IPS-20b (cell line): ENCODE measurements at regions not wholly inside any gene's neighbourhood (a gene's known extent, or its start where the extent isn't known, plus 50 kb on each side); places are given as distances from the start of the nearest gene placed in this dataset.

Source experiments
- H3K27ac ChIP-seq: one replicate; pipeline ENCODE4 v1.5.1; 2013; ENCODE audit warnings: low read length
- H3K27me3 ChIP-seq: 2 replicates; pipeline ENCODE4 v1.6.1; 2013; ENCODE audit warnings: mild to moderate bottlenecking, low read length, inconsistent platforms; ENCODE audit not compliant: insufficient read depth
- H3K36me3 ChIP-seq: 2 replicates; pipeline ENCODE4 v1.6.1; 2013; ENCODE audit warnings: low read depth, mild to moderate bottlenecking, inconsistent platforms, low read length, moderate library complexity; ENCODE audit not compliant: insufficient read depth
- H3K4me1 ChIP-seq: 2 replicates; pipeline ENCODE4 v1.6.1; 2013; ENCODE audit warnings: mild to moderate bottlenecking, control low read depth, inconsistent platforms, low read length, moderate library complexity; ENCODE audit not compliant: insufficient read depth
- H3K4me3 ChIP-seq: 2 replicates; pipeline ENCODE4 v1.5.1; 2013; ENCODE audit warnings: mild to moderate bottlenecking, low read length, inconsistent platforms
- H3K9ac ChIP-seq: 2 replicates; pipeline ENCODE4 v1.6.1; 2013; ENCODE audit warnings: low read depth, mild to moderate bottlenecking, inconsistent platforms, low read length, moderate library complexity
- H3K9me3 ChIP-seq: 2 replicates; pipeline ENCODE4 v1.6.1; 2013; ENCODE audit warnings: mild to moderate bottlenecking, low read depth, low read length, inconsistent platforms; ENCODE audit not compliant: insufficient read depth

DNA sequence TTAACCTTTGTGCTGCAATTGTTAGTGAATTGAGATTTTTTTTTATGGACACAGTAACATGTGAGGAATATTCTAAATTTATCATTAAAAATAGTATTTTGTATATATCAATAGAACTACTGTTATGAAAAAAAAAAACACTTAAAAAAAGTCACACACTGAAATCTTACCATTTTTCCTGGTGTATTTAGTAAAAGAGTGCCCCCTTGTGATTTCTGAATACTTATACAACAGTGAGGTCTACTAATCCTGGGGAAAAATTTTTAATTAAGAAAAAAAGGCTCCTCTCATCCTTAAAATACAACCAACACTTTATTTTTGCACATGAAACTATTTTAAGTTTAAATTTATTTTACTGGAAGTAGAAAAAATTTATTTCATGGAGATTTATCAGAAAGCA, 56.4 kb upstream of the SPOCK3 start:
- no peak overlapping the region for H3K4me3 ChIP-seq
- no peaks in the 10 kb centered on the region for H3K27me3 ChIP-seq
- H3K9me3 ChIP-seq, result no peaks in the 10 kb centered on the region
- no peak overlapping the region for H3K27ac ChIP-seq
- H3K9ac ChIP-seq, result no peak overlapping the region
- no peaks in the 10 kb centered on the region for H3K36me3 ChIP-seq
- H3K4me1 ChIP-seq, result peaks cover 10% of the 10 kb centered on the region; the same call in 1 of the 2 replicates

DNA sequence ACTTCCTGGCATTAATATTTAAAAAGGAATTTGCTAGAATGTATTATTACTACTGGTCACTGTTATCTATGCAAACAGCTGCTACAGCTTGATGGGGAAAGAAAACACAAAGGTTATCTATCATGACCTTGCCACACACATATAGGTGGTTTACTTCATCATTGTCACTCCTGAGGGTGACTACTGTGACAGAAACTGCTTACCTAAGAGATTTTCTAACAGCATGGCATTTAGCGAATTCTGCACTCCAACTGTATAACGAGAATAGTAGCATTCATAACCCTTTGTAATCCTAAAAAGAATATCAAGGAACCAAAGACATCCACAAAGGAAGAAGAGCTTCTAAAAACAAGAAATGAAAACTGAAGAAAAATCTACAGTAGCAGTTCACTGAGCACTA, 74.6 kb upstream of the SPOCK3 start:
- Histone ChIP-seq H3K9ac (no peak overlapping the region), H3K27me3 (no peaks in the 10 kb centered on the region), H3K27ac (no peak overlapping the region), H3K9me3 (no peaks in the 10 kb centered on the region), H3K4me3 (no peak overlapping the region), H3K4me1 (no peaks in the 10 kb centered on the region), H3K36me3 (no peaks in the 10 kb centered on the region)

DNA sequence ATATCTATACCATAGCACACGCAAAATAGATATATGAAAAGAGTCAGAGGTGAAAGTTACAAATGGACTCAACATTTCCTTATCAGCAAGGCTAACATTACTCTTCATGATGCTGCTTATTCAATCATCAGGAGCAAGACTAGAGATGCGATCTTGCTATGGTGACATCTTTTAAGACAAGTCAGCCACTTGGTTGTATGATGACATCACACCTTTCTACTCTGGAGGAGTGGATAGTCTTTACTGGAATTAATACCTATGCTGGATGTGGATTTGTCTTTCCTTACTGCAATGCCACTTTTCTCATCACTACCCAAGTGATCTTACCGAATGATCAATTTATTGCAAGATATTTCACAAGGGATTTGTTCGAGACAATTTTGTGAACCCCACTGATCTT, 87.0 kb upstream of the SPOCK3 start:
- no peaks in the 10 kb centered on the region for H3K27me3 ChIP-seq
- H3K4me3 ChIP-seq, result no peak overlapping the region
- H3K27ac ChIP-seq, result no peak overlapping the region
- H3K9me3 ChIP-seq, result no peaks in the 10 kb centered on the region
- no peaks in the 10 kb centered on the region for H3K36me3 ChIP-seq
- H3K4me1 ChIP-seq, result no peaks in the 10 kb centered on the region
- no peak overlapping the region for H3K9ac ChIP-seq

DNA sequence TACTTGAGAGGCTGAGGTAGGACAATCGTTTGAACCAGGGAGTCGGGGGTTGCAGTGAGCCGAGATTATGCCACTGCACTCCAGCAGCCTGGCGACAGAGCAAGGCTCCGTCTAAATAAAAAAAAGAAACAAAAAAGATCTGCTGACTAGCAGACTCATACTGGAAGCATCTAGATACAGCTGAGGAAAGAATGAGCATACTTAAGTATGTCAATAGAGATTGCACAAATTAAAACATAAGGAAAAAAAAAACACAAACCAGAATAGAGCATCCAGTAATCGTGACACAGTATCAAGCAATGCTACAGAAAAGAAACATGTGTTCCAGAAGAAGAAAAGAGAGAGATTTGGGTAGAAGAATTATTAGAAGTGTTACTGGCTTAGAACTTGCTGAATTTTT, 105.5 kb upstream of the SPOCK3 start:
- no peaks in the 10 kb centered on the region for H3K27me3 ChIP-seq
- no peaks in the 10 kb centered on the region for H3K36me3 ChIP-seq
- H3K9me3 ChIP-seq, result no peaks in the 10 kb centered on the region
- no peaks in the 10 kb centered on the region for H3K4me1 ChIP-seq
- no peak overlapping the region for H3K27ac ChIP-seq
- no peak overlapping the region for H3K9ac ChIP-seq
- no peak overlapping the region for H3K4me3 ChIP-seq

DNA sequence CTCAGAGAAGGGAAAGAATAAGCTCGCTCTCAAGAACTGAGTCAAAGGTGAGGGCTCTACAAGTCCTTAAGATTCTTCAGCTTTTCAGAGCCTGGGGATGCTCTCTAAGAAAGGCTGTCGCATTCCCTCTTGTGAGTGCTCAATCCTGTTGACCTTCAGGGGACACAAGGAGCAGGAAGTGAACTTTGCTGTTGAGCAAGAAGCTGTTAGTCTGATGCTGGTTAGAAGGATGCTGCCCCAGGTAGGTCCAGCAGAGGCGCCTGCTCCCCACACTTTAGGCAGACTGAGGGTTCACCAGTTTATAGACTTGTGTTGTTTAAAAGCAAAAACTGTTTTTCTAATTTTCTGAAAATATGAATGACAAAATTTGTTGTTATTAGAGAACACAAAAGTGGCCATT, 125.4 kb upstream of the SPOCK3 start:
- H3K27ac ChIP-seq, result no peak overlapping the region
- no peaks in the 10 kb centered on the region for H3K36me3 ChIP-seq
- H3K9me3 ChIP-seq, result no peaks in the 10 kb centered on the region
- H3K9ac ChIP-seq, result no peak overlapping the region
- no peaks in the 10 kb centered on the region for H3K4me1 ChIP-seq
- H3K27me3 ChIP-seq, result no peaks in the 10 kb centered on the region
- no peak overlapping the region for H3K4me3 ChIP-seq

DNA sequence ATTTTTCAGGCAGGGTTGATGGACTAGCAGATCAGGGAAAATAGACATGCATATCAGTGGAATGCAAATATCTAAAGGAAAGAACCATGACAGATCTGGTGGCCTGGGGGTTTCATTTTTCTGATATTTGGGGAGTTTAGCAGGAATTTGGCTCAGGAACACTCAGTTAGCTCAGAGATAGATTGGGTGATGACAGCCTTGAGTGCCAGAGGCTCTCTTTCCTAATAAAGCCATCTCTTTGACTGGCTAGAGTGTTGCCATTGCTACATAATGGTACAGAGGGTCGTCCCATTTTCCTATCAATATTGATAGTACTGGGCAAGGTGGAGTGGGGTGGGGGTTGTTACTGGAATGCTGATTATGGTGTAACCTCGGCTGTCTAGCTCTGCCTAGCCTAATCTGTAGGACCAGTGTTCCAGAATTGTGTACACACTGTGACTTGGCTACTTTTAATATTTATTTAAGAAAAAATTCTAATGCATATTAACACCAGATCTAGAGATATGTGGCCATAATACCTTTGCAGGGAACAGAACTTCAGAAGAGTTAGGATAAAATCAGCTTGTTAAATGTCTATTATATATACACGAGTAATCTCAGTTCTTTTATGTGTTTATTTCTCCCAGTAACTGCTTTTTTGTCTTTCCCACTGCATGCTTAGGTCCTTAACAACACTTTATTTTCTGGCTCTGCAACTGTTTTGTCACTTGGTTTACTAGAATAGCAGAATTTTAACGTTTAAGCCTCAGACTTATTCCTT, 145.0 kb upstream of the SPOCK3 start:
- Histone ChIP-seq H3K36me3 (no peaks in the 10 kb centered on the region), H3K27ac (no peak overlapping the region), H3K9me3 (no peaks in the 10 kb centered on the region)

DNA sequence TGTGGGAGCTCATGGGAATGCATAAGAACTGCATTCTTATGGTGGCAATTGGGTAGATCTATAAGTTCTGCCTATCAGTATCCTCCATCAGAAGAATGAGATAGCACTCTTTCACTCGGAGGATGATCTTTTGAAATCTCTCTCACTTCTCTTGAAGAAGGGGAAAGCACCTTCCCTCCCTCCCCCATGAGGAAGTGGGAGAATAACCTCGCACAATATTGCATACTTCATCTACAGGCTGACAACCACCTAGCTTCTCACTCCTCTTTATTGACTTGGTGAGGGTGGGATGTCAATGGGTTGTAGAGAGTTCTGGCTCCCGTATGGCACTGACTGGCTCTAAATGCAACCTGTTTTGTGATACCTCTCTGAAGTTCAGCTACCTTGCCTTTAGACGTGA, 146.7 kb upstream of the SPOCK3 start:
- no peak overlapping the region for H3K27ac ChIP-seq
- no peaks in the 10 kb centered on the region for H3K27me3 ChIP-seq
- H3K4me1 ChIP-seq, result no peaks in the 10 kb centered on the region
- H3K36me3 ChIP-seq, result no peaks in the 10 kb centered on the region
- no peak overlapping the region for H3K4me3 ChIP-seq
- H3K9ac ChIP-seq, result no peak overlapping the region
- H3K9me3 ChIP-seq, result no peaks in the 10 kb centered on the region

More for the DNA sequence above, 145.0 kb upstream of the SPOCK3 start:
- no peak overlapping the region for H3K9ac ChIP-seq
- H3K27me3 ChIP-seq, result no peaks in the 10 kb centered on the region
- no peaks in the 10 kb centered on the region for H3K4me1 ChIP-seq
- no peak overlapping the region for H3K4me3 ChIP-seq

DNA sequence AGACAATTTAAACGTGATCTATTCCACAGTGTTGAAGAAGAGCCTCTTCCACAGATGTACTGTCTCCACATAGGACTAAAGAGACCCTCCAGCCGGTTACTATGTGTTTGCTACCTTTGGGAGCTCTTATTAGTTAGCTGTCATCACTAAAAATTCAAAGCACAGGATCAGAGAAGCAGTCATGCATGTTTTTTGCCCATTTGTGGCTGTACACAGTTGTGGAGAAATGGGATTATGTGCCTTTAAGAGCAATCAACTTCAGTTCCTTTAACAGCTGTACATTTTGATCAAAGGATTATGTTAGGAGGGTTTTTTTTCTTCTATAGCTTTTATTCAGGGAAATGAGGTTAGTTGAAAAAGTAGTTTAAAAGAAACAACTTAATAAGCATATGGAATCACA, 149.0 kb upstream of the SPOCK3 start:
- Histone ChIP-seq H3K9ac (no peak overlapping the region), H3K4me3 (no peak overlapping the region), H3K27ac (no peak overlapping the region), H3K4me1 (no peaks in the 10 kb centered on the region), H3K27me3 (no peaks in the 10 kb centered on the region; the same call in 1 of the 2 replicates), H3K9me3 (no peaks in the 10 kb centered on the region), H3K36me3 (no peaks in the 10 kb centered on the region)

DNA sequence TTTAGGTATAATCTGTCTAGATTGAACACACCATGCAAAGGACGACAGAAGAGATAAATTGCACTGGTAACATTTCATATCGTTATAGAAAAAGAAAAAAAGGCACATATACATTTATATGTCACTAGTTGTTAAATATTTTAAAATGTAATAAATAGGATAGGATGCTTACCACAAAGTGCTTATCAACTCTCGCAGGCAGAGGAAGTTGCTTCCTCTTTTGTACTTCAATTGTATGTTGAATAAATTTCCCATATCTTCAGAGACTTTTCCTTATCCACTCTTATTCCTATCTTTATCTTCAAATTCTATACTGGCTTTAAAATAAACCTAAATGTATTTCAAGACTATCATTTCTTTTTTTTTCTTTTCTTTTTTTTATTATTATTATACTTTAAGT, 163.3 kb upstream of the SPOCK3 start:
- H3K27ac ChIP-seq, result no peak overlapping the region
- no peaks in the 10 kb centered on the region for H3K9me3 ChIP-seq
- H3K4me1 ChIP-seq, result no peaks in the 10 kb centered on the region
- no peaks in the 10 kb centered on the region for H3K36me3 ChIP-seq
- H3K9ac ChIP-seq, result no peak overlapping the region
- H3K27me3 ChIP-seq, result no peaks in the 10 kb centered on the region
- no peak overlapping the region for H3K4me3 ChIP-seq

DNA sequence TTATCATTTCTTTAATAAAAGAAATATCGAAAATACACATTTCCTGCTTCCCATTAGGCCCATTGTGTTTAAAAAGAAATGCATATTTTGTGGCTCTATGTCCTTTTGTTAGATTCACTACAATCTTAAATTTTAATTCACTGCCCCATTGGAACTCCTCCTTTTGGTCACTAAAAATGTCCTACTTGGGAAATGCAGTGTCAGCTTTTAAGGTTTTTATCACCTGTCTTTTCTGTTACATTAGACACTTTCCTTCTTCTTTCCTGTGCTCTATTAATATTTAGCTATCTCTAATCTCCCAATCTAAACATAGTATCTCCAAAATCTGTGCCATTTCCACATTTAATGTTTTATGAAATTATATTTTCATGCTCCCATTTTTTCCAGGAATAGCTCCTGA, 164.9 kb upstream of the SPOCK3 start:
- Histone ChIP-seq H3K27me3 (no peaks in the 10 kb centered on the region), H3K36me3 (no peaks in the 10 kb centered on the region), H3K9ac (no peak overlapping the region), H3K27ac (no peak overlapping the region), H3K4me1 (no peaks in the 10 kb centered on the region), H3K9me3 (no peaks in the 10 kb centered on the region), H3K4me3 (no peak overlapping the region)

DNA sequence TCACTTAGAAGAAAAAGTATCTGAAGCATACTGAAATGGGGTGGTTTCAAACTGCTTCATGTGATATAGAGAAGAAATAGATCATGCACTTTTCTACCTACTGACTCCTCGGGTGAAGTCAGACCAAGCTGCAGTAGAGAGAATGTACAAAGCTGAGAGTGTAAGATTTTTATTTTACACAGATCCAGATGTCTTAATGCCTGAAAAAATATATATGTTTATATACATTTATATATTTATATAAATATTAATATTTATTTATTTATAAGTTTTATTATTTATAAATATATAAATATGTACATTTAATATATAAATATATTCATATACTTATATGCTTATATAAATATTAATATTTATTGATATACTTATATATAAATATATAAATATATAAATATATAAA, 171.9 kb upstream of the SPOCK3 start:
- Histone ChIP-seq H3K27me3 (no peaks in the 10 kb centered on the region), H3K9ac (no peak overlapping the region), H3K36me3 (no peaks in the 10 kb centered on the region), H3K4me1 (no peaks in the 10 kb centered on the region), H3K4me3 (no peak overlapping the region), H3K9me3 (no peaks in the 10 kb centered on the region), H3K27ac (no peak overlapping the region)

DNA sequence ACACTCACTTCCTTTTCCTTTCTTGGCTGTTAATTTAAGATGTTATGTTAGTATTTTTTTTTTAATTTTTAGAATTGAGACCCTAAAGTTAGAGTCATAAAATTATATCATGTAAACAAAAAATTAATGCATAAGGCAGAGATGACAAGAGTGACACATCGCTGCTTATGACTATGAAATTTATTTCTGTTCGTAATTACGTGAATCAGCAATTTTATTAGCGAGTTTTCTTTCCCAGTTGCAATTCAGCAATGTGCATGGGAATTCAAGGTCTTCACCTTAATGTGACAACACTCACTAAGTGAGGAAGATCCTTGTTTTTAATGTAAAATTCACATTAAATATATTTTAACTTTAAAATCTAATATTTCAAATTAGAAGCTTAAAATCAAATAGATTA, 181.2 kb upstream of the SPOCK3 start:
- Histone ChIP-seq H3K27ac (no peak overlapping the region), H3K27me3 (no peaks in the 10 kb centered on the region), H3K9me3 (no peaks in the 10 kb centered on the region), H3K9ac (no peak overlapping the region), H3K36me3 (no peaks in the 10 kb centered on the region), H3K4me1 (no peaks in the 10 kb centered on the region), H3K4me3 (no peak overlapping the region)
